Dedifferentiated amniotic fluid mesenchymal stem cell (primary cell): ENCODE measurements at regions not wholly inside any gene's neighbourhood (a gene's known extent, or its start where the extent isn't known, plus 50 kb on each side); places are given as distances from the start of the nearest gene placed in this dataset.

ENCODE experiments used
- DNase-seq: peaks from one replicate; pipeline ENCODE4 v3.0.0-alpha.2; 2016; ENCODE audit errors: extremely low spot score

DNA sequence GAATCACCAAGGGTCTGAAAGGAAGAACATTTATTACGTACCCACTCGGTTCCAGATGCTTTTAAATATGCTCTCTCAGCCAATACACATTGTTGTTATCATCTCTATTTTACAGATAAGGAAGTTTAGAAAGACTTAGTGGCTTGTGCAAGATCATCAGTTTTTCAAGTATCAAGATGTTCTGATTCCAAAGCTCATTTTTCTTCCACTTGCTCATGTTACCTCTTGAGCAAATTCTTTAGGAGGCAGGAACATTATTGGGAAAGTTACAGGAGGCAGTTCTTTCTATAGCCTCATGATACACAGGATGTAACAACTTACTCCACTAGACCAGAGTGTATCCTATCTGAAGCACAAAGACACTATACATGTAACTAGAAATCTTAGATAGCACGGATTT, 65.0 kb upstream of the MMADHC start:
- no peak for DNase-seq

DNA sequence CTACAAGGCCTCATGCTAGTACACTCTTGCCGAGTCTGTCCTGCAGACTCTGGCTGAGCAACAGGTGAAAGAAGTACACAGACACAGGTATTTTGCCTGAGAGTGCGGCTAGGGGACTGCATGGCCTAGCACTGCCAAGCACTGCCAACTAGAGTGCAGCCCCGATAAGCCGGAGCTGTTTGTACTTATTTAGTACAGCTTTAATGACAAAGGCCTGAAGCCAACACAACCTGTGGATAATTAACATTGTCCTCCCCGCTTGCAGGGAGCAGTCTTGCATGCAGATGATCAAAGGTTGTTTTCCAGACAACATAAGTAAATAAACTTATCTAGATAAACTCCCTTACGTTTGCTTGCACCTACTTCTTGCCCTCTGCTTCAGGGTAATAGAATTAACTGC, 63.7 kb upstream of the MMADHC start:
- no peak for DNase-seq

DNA sequence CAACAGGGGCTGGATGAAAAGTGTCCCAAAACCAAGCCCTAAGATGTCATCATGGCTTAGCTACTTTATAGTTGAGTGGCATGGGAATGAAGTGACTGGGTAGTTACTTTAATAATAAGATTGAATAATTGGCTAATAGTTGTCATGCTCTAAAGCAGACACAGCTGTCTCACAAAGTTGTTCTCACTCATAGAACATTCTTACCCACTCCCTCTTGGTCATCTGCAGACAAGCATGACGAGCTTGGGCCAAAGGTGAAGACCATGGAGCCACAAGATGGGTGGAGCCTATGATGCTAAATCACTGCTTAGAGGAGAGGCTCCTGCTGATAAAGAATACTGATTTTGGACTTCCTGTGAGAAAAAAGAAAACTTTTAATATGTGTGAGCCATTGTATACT, 62.4 kb upstream of the MMADHC start:
- no peak for DNase-seq

DNA sequence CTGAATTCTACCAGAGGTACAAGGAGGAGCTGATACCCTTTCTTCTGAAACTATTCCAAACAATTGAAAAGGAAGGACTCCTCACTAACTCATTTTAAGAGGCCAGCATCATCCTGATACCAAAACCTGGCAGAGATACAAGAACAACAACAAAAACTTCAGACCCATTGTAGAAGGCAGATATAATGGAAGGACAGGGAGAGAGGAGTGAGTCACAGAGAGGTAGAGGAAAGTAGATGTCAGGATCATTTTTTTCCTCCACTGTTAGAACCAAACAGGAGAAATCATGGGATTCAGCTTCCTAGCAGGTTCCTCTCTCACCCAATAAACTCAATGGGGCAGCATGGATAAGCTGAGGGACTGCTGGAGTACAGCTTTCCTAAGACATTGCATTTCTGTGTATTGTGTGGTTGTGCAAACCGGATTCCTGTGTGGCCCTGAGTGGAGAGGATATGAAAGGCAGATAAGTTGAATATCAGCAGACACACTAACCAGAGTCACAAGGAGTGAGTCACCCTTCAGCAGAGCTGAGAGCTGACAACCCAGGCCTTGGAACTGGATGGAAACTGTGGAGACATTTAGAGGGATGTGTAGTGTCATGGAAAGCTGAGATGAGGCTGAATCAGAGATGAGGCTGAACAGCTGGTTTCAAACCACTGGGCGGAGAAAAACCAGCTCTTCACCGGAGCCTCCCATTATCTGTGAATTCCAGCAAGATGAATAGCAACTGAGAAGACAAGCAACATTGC, 60.9 kb upstream of the MMADHC start:
- peak; percentile 92 for DNase-seq

DNA sequence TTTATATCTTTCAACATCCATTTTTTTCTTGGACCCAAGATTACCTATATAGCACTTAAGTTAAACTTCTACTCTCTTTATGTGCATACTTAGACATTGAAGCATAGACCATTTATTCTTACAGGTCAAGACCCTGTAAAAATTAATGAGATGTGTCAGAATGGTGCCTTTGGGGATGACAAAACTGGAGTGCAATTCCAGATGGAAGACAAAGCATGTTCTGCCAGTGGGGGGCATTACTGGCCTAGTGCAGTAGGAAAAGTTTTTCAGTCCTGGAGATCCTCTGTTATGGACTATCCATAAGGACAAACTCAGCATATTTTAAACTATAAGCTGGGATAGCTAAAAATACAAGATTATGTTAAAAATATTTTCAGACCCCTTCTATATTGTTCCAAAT, 57.8 kb upstream of the MMADHC start:
- DNase-seq, result no peak
